ENCODE measurements at regions not wholly inside any gene's neighbourhood (a gene's known extent, or its start where the extent isn't known, plus 50 kb on each side); places are given as distances from the start of the nearest gene placed in this dataset.

DNA sequence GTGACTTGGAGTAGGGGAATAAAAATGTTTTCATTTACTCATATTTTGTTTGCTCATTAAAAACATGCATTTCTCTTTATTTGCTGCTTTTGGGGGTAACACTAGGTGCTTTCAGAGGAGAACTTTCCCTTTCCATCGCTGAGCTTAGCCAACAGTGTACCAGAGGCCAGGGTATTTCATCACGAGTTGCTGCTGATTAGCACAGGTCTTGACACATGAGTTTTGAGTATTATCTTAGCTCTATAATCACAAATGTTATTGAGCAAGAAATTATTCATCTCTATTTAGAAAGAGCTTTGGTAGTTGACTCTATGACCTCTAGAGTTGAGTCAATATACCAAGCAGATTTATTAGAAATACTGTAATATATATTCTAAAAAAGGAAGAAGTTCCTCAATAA lies 375.9 kb downstream of the NXPH1 start:
- WGBS, 3 donors: 43 to 63% (median 49%) methylated on average over 2 of the region's 2 CpGs
- intact Hi-C loops (cut with DNase I): no loop called here
- no peak overlapping the region for H3K27ac ChIP-seq
- H3K4me1 ChIP-seq (ENCODE audit: insufficient read depth): no peaks in the 10 kb centered on the region
- no peaks in the 10 kb centered on the region for H3K27me3 ChIP-seq
- no peak for TF ChIP-seq POLR2A (IDR thresholded peaks at IDR 0.05)
- no peak for TF ChIP-seq EP300 (IDR thresholded peaks at IDR 0.05)
- TF ChIP-seq, protein P1, sequence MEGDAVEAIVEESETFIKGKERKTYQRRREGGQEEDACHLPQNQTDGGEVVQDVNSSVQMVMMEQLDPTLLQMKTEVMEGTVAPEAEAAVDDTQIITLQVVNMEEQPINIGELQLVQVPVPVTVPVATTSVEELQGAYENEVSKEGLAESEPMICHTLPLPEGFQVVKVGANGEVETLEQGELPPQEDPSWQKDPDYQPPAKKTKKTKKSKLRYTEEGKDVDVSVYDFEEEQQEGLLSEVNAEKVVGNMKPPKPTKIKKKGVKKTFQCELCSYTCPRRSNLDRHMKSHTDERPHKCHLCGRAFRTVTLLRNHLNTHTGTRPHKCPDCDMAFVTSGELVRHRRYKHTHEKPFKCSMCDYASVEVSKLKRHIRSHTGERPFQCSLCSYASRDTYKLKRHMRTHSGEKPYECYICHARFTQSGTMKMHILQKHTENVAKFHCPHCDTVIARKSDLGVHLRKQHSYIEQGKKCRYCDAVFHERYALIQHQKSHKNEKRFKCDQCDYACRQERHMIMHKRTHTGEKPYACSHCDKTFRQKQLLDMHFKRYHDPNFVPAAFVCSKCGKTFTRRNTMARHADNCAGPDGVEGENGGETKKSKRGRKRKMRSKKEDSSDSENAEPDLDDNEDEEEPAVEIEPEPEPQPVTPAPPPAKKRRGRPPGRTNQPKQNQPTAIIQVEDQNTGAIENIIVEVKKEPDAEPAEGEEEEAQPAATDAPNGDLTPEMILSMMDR (IDR thresholded peaks at IDR 0.05): no peak
- H3K36me3 ChIP-seq: no peaks in the 10 kb centered on the region
- H3K9me3 ChIP-seq: no peaks in the 10 kb centered on the region
- no peak overlapping the region for H3K4me3 ChIP-seq
- no peak for DNase-seq

DNA sequence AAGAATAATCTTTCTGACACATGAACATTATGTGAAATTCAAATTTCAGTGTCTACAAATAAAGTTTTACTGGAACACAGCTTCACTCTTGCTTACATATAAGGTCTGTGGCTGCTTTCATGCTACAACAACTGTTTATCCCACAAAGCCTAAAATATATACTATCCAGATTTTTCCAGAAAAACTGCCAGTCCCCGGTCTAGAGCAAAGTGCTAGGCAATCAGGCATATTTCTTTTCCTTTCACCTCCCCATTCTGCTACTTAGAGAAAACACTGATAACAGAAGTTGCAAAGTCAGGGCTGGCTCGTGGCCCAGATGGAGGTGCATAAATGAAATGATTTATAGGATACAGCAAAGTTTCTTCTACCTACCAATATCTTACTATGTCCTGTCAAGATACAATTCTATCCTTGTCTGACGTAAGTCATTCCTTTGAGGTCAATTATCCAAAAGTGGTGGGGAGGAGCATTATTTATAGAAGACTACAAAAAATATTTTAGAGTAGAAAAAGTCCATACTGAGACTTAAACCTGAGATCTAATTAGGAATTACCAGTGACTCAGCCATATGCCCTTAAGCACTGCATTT lies 384.1 kb downstream of the NXPH1 start:
- H3K27me3 ChIP-seq: no peaks in the 10 kb centered on the region
- 3 to 6% (median 3%) methylated on average over 3 of the region's 3 CpGs for WGBS, 3 donors
- no peaks in the 10 kb centered on the region for H3K4me1 ChIP-seq (ENCODE audit: insufficient read depth)
- no peaks in the 10 kb centered on the region for H3K9me3 ChIP-seq
- TF ChIP-seq, protein P1 (IDR thresholded peaks at IDR 0.05): no peak
- TF ChIP-seq EP300 (IDR thresholded peaks at IDR 0.05): no peak
- no peak for TF ChIP-seq POLR2A (IDR thresholded peaks at IDR 0.05)
- no peak for DNase-seq
- no peak overlapping the region for H3K27ac ChIP-seq
- no peak overlapping the region for H3K4me3 ChIP-seq
- no peaks in the 10 kb centered on the region for H3K36me3 ChIP-seq
- intact Hi-C loops (cut with DNase I): no loop called here

DNA sequence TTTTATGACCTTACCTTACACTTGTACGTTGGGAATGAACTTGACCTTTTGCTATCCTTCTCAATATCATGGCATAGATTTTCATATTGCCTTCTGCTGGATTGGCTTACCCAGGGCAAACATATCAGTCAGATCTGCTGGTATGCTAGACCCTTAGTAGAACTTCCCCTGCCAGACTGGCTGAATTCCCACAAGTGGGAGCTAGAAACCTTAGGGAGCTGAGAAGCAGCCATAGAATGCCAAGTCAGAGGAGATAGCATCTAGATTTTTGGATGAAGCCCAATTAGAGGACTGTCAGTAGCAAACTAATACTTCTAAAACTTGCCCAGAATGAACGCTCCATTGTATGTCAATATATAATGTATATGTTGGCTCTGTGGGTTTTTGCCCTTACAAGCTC lies 385.0 kb downstream of the NXPH1 start:
- no peak for TF ChIP-seq POLR2A (IDR thresholded peaks at IDR 0.05)
- TF ChIP-seq, protein P1 (IDR thresholded peaks at IDR 0.05): no peak
- no peak for TF ChIP-seq EP300 (IDR thresholded peaks at IDR 0.05)
- no peaks in the 10 kb centered on the region for H3K27me3 ChIP-seq
- no peak for DNase-seq
- H3K27ac ChIP-seq: no peak overlapping the region
- H3K4me1 ChIP-seq (ENCODE audit: insufficient read depth): no peaks in the 10 kb centered on the region
- H3K9me3 ChIP-seq: no peaks in the 10 kb centered on the region
- intact Hi-C loops (cut with DNase I): no loop called here
- no peaks in the 10 kb centered on the region for H3K36me3 ChIP-seq
- WGBS, 3 donors: 60 to 67% (median 63%) methylated on average over 2 of the region's 2 CpGs
- H3K4me3 ChIP-seq: no peak overlapping the region

DNA sequence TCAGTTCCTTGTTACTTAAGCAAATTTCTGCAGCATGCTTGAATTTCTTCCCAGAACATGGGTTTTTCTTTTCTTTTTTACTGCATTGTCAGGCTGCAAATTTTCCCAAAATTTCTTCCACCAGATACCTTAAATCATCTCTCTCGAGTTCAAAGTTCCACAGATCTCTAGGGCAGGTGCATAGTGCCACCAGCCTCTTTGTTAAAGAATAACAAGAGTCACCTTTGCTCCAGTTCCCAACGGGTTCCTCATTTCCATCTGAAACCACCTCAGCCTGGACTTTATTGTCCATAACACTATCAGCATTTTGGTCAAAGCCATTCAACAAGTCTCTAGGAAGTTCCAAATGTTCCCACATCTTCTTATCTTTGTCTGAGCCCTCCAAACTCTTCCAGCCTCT lies 389.2 kb downstream of the NXPH1 start:
- Histone ChIP-seq H3K9me3 (no peaks in the 10 kb centered on the region), H3K27me3 (no peaks in the 10 kb centered on the region), H3K4me1 (ENCODE audit: insufficient read depth) (no peaks in the 10 kb centered on the region), H3K27ac (no peak overlapping the region), H3K4me3 (no peak overlapping the region), H3K36me3 (no peaks in the 10 kb centered on the region)
- no peak for DNase-seq
- TF ChIP-seq EP300 (IDR thresholded peaks at IDR 0.05) (no peak), POLR2A (IDR thresholded peaks at IDR 0.05) (no peak)
- TF ChIP-seq, protein P1 (IDR thresholded peaks at IDR 0.05): no peak
- 65 to 69% (median 68%) methylated on average over 2 of the region's 2 CpGs for WGBS, 3 donors
- intact Hi-C loops (cut with DNase I): no loop called here
